ENCODE measurements at regions not wholly inside any gene's neighbourhood (a gene's known extent, or its start where the extent isn't known, plus 50 kb on each side); places are given as distances from the start of the nearest gene placed in this dataset.

GRCh38 chr17:77841742-77842527 lies 116.6 kb upstream of the TNRC6C start:
- TF ChIP-seq CREB1 (IDR thresholded peaks at IDR 0.05) (no peak), GABPA (IDR thresholded peaks at IDR 0.05; ENCODE audit: borderline replicate concordance, insufficient read depth, low read length) (no peak), ATF2 (IDR thresholded peaks at IDR 0.05; ENCODE audit: low read length) (no peak)
